ENCODE measurements at regions not wholly inside any gene's neighbourhood (a gene's known extent, or its start where the extent isn't known, plus 50 kb on each side); places are given as distances from the start of the nearest gene placed in this dataset.
A peak's percentile ranks its signal among the peaks of the same experiment; 100 is the strongest.

DNA sequence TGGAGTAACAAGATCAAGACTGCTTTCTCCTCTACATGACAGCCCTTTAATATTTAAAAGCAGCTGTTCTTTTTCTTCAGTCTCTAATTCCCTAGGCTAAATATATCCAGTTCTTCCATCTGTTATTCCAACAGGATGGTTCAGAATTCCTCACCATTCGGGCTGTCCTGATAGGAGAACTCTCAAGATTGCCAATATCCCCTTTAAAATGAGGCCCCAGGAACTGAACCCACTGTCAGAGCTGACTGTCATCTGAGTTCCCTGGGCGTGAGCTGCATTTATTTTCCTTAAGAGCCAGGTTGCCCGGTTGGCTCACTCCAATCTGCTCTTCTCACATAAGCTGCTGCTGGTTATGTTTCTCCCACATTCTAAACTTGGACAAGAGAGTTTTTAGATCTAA, 177.6 kb downstream of the MIS18A start:
- Mint-ChIP-seq H3K9me3 (ENCODE audit: low read depth) (peaks cover 16% of the 10 kb centered on the region), H3K27me3 (no peaks in the 10 kb centered on the region), H3K4me1 (ENCODE audit: low read depth) (peaks cover 1% of the 10 kb centered on the region), H3K4me3 (ENCODE audit: low read depth) (no peak overlapping the region), H3K27ac (no peak overlapping the region), H3K36me3 (ENCODE audit: insufficient read depth) (peaks cover 2% of the 10 kb centered on the region)
- TF ChIP-seq, protein P1, sequence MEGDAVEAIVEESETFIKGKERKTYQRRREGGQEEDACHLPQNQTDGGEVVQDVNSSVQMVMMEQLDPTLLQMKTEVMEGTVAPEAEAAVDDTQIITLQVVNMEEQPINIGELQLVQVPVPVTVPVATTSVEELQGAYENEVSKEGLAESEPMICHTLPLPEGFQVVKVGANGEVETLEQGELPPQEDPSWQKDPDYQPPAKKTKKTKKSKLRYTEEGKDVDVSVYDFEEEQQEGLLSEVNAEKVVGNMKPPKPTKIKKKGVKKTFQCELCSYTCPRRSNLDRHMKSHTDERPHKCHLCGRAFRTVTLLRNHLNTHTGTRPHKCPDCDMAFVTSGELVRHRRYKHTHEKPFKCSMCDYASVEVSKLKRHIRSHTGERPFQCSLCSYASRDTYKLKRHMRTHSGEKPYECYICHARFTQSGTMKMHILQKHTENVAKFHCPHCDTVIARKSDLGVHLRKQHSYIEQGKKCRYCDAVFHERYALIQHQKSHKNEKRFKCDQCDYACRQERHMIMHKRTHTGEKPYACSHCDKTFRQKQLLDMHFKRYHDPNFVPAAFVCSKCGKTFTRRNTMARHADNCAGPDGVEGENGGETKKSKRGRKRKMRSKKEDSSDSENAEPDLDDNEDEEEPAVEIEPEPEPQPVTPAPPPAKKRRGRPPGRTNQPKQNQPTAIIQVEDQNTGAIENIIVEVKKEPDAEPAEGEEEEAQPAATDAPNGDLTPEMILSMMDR (IDR thresholded peaks at IDR 0.05; ENCODE audit: unreplicated experiment): no peak
- no peak for DNase-seq (ENCODE audit: low spot score, unreplicated experiment)

DNA sequence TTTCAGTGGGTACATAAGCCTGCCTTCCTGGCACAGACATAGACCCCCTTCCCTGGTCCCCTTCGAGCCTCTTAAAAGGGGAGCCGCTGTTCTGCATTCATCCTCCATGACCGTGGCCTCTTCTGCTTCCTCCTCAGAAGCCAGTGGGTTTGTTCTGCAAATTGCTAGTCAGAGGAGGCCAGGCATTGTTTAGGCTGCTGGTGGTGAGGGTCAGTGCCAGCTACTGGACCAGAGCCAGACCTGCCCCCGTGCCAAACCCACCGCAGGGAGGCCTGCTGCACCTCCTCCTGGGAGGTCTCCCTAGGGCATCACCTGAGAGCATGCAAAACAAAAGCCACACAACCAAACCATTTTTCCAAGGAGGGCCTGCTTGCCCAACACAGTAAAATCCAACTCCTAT, 178.4 kb downstream of the MIS18A start:
- no peak for DNase-seq (ENCODE audit: low spot score, unreplicated experiment)
- Mint-ChIP-seq H3K27me3 (no peaks in the 10 kb centered on the region), H3K4me3 (ENCODE audit: low read depth) (no peak overlapping the region), H3K27ac (no peak overlapping the region), H3K36me3 (ENCODE audit: insufficient read depth) (peaks cover 2% of the 10 kb centered on the region), H3K9me3 (ENCODE audit: low read depth) (peaks cover 15% of the 10 kb centered on the region), H3K4me1 (ENCODE audit: low read depth) (peaks cover 1% of the 10 kb centered on the region)
- TF ChIP-seq, protein P1 (IDR thresholded peaks at IDR 0.05; ENCODE audit: unreplicated experiment): no peak

DNA sequence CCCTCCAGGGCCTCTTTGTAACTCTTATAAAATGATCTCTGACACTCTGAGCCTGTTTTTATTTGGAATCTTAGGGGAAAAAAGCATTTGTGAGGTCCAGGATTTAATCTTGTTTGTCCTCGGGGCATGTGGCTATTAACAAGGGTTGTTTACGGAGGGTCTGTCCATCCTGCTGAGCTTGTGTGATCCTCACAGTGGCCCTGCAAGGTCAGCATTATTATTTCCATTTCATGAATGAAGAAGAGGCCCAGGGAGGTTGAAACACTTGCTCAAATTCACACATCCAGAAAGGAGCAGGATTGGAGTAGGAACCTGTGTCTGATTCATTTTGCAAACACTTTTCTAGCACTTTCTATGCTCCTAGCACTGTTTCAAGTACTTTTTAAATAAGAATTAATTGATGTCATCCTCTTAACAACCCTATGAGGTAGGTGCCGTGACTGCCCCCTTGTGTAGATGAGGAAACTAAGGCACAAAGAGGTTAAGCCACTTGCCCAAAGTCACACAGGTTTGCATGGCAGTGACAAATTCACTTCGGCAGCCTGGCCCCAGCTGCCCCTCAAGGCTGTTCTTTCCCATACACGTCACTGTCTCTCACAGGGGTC, 178.9 kb downstream of the MIS18A start:
- Mint-ChIP-seq H3K36me3 (ENCODE audit: insufficient read depth) (peaks cover 2% of the 10 kb centered on the region), H3K27ac (peak overlapping the region; percentile 50), H3K4me1 (ENCODE audit: low read depth) (peaks cover 1% of the 10 kb centered on the region), H3K4me3 (ENCODE audit: low read depth) (no peak overlapping the region), H3K27me3 (no peaks in the 10 kb centered on the region), H3K9me3 (ENCODE audit: low read depth) (peaks cover 10% of the 10 kb centered on the region)
- TF ChIP-seq, protein P1 (IDR thresholded peaks at IDR 0.05; ENCODE audit: unreplicated experiment): peak; percentile 16
- no peak for DNase-seq (ENCODE audit: low spot score, unreplicated experiment)

DNA sequence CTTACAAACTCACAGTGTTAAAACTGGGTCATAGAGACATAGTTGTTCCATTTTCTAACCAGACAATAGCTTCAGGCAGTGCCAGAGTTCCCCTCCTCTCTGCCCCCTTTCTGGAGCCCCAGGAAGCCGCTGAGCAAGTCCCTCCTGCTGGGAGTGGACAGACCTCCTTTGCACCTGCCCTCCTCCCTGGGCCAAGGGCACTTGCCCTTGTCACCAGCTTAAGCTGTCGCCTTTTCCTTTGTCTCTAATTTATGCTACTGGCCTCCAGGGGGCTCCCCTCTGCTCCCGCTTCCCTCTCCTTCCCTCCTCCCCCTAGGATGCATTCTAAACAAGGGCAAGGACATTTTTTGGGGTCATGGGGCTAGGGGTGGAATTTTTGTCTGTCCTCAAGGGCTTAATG, 182.4 kb downstream of the MIS18A start:
- no peak for DNase-seq (ENCODE audit: low spot score, unreplicated experiment)
- Mint-ChIP-seq H3K27me3 (peaks cover 3% of the 10 kb centered on the region), H3K9me3 (ENCODE audit: low read depth) (peaks cover 13% of the 10 kb centered on the region), H3K27ac (no peak overlapping the region), H3K4me1 (ENCODE audit: low read depth) (peaks cover 1% of the 10 kb centered on the region), H3K4me3 (ENCODE audit: low read depth) (no peak overlapping the region), H3K36me3 (ENCODE audit: insufficient read depth) (peaks cover 2% of the 10 kb centered on the region)
- TF ChIP-seq, protein P1 (IDR thresholded peaks at IDR 0.05; ENCODE audit: unreplicated experiment): peak; percentile 28

DNA sequence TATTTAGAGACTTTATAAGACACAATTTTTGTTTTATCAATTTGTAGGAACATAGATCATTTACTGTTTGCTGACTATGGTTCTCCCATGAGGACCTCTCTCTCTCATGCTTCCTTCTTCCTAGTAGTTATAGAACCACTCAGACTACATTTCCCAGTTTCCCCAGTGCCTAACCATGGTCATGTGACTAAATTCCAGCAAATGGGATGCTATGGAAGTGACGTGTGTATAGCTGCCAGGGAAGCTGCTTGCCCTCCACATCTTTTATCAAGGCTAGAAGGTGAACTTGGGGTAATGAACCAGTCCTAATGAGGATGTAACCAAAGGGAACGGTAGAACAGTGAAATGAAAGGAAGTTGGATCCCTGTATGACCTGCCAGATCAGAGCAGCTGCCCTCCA, 184.0 kb downstream of the MIS18A start:
- Mint-ChIP-seq H3K27ac (no peak overlapping the region), H3K36me3 (ENCODE audit: insufficient read depth) (peaks cover 2% of the 10 kb centered on the region), H3K9me3 (ENCODE audit: low read depth) (peaks cover 13% of the 10 kb centered on the region), H3K27me3 (peaks cover 3% of the 10 kb centered on the region), H3K4me3 (ENCODE audit: low read depth) (no peak overlapping the region), H3K4me1 (ENCODE audit: low read depth) (peaks cover 1% of the 10 kb centered on the region)
- TF ChIP-seq, protein P1 (IDR thresholded peaks at IDR 0.05; ENCODE audit: unreplicated experiment): no peak
- DNase-seq (ENCODE audit: low spot score, unreplicated experiment): no peak
